Keratinocyte (primary cell): ENCODE measurements at regions not wholly inside any gene's neighbourhood (a gene's known extent, or its start where the extent isn't known, plus 50 kb on each side); places are given as distances from the start of the nearest gene placed in this dataset.

Experiments
- DNase-seq: peaks from one replicate; pipeline ENCODE4 v3.0.0-alpha.2; 2011; ENCODE audit warnings: low read depth, missing footprints, low spot score
- FAIRE-seq: peaks from 2 replicates; lab custom pipeline; 2011; peaks lifted over from hg19 to GRCh38; lab: Jason Lieb, UNC
- H2AFZ ChIP-seq: 2 replicates; pipeline ENCODE4 v1.6.0; 2012; ENCODE audit warnings: low read length, control low read depth, inconsistent platforms; ENCODE audit not compliant: control insufficient read depth
- H3K27ac ChIP-seq: 2 replicates; pipeline ENCODE4 v1.5.1; 2011; ENCODE audit warnings: low read length; ENCODE audit not compliant: control insufficient read depth, insufficient read depth
- H3K27me3 ChIP-seq: 3 replicates; pipeline ENCODE4 v1.6.0; 2011; ENCODE audit warnings: low read length; ENCODE audit not compliant: control insufficient read depth, insufficient read depth; ENCODE audit errors: extremely low read depth
- H3K36me3 ChIP-seq, 2 experiments: 2 replicates in 1 of 2; 3 replicates in 1 of 2; pipeline ENCODE4 v1.5.1; 2011; ENCODE audit warnings: low read length in 2 of 2, mild to moderate bottlenecking in 1 of 2; ENCODE audit not compliant: control insufficient read depth in 2 of 2, insufficient read depth in 2 of 2; ENCODE audit errors: extremely low read depth in 1 of 2
- H3K4me1 ChIP-seq: 3 replicates; pipeline ENCODE4 v1.5.1; 2011; ENCODE audit warnings: low read length; ENCODE audit not compliant: control insufficient read depth, insufficient read depth; ENCODE audit errors: extremely low read depth
- H3K4me2 ChIP-seq: 3 replicates; pipeline ENCODE4 v1.6.0; 2011; ENCODE audit warnings: low read depth, low read length; ENCODE audit not compliant: control insufficient read depth, insufficient read depth; ENCODE audit errors: extremely low read depth
- H3K4me3 ChIP-seq, 3 experiments: fragments of 200-600 bp in 1 of 3; sonication (generic) in 1 of 3; 2 replicates in 2 of 3; 3 replicates in 1 of 3; pipeline ENCODE4 v1.5.1; 2011 to 2016; ENCODE audit warnings: low read length in 3 of 3, mild to moderate bottlenecking in 3 of 3, control low read depth in 2 of 3, inconsistent platforms in 1 of 3, low read depth in 1 of 3, mixed read lengths in 1 of 3, mixed run types in 1 of 3, moderate library complexity in 1 of 3; ENCODE audit not compliant: control insufficient read depth in 2 of 3, insufficient read depth in 2 of 3; ENCODE audit errors: extremely low read depth in 1 of 3
- H3K79me2 ChIP-seq: 2 replicates; pipeline ENCODE4 v1.6.0; 2012; ENCODE audit warnings: low read length; ENCODE audit not compliant: control insufficient read depth, insufficient read depth
- H3K9ac ChIP-seq: 3 replicates; pipeline ENCODE4 v1.6.0; 2011; ENCODE audit warnings: low read length; ENCODE audit not compliant: control insufficient read depth, insufficient read depth; ENCODE audit errors: extremely low read depth
- H3K9me1 ChIP-seq: 3 replicates; pipeline ENCODE4 v1.6.0; 2011; ENCODE audit warnings: low read length; ENCODE audit not compliant: control insufficient read depth, insufficient read depth; ENCODE audit errors: extremely low read depth
- H3K9me3 ChIP-seq: 2 replicates; pipeline ENCODE4 v1.5.1; 2012; ENCODE audit warnings: low read depth, low read length; ENCODE audit not compliant: control insufficient read depth
- H4K20me1 ChIP-seq: 3 replicates; pipeline ENCODE4 v1.6.0; 2011; ENCODE audit warnings: low read length; ENCODE audit not compliant: control insufficient read depth, insufficient read depth; ENCODE audit errors: extremely low read depth
- CTCF ChIP-seq, 3 experiments: IDR thresholded peaks in 1 of 3; conservative IDR thresholded peaks in 1 of 3; optimal IDR thresholded peaks in 1 of 3; 2 replicates in 2 of 3; 3 replicates in 1 of 3; pipeline versions ENCODE3 to v1.5.1; 2011; ENCODE audit warnings: low read length in 3 of 3, mild to moderate bottlenecking in 3 of 3, moderate library complexity in 2 of 3, control low read depth in 1 of 3, inconsistent platforms in 1 of 3; ENCODE audit not compliant: insufficient read depth in 2 of 3; ENCODE audit errors: extremely low read depth in 1 of 3
- EZH2 ChIP-seq: IDR thresholded peaks from one replicate; pipeline ENCODE4 v1.6.1; 2012; ENCODE audit warnings: inconsistent platforms, mild to moderate bottlenecking, low read length, moderate library complexity
- dilution Hi-C: fragments of 300-500 bp; cut with MboI; formaldehyde crosslinking; loops from one replicate; pipeline ENCODE4 v1.7.0; 2020; ENCODE audit warnings: low sequenced_read_pairs; ENCODE audit not compliant: extremely low pct_ligation_motif_present

- dilution Hi-C loops: no loop called here
- no peak overlapping the region for H3K4me2 ChIP-seq
- no peaks in the 10 kb centered on the region for H3K9me3 ChIP-seq
- FAIRE-seq: no peak
- H3K4me1 ChIP-seq: peaks cover 15% of the 10 kb centered on the region
- no peak overlapping the region for H3K4me3 ChIP-seq
- H3K79me2 ChIP-seq: no peaks in the 10 kb centered on the region
- H3K36me3 ChIP-seq: no peaks in the 10 kb centered on the region
- H4K20me1 ChIP-seq: no peaks in the 10 kb centered on the region
- H3K27me3 ChIP-seq: peaks cover 4% of the 10 kb centered on the region
- no peak for TF ChIP-seq EZH2
- no peak for TF ChIP-seq CTCF (optimal IDR thresholded peaks at IDR 0.05 in 1 of 3, IDR thresholded peaks at IDR 0.05 in 1 of 3, conservative IDR thresholded peaks at IDR 0.05 in 1 of 3; ENCODE audit: extremely low read depth in 1 of 3, insufficient read depth in 2 of 3, low read length in 3 of 3)
- peaks cover 2% of the 10 kb centered on the region for H3K9me1 ChIP-seq
- H2AFZ ChIP-seq: no peak overlapping the region
- DNase-seq: no peak
- H3K9ac ChIP-seq: no peak overlapping the region
- no peak overlapping the region for H3K27ac ChIP-seq
These were observed 157.5 kb upstream of the ID2 start for GRCh38 chr2:8524388-8524787.

GRCh38 chr2:8524823-8525222 lies 157.0 kb upstream of the ID2 start:
- H2AFZ ChIP-seq: no peak overlapping the region
- H3K79me2 ChIP-seq: no peaks in the 10 kb centered on the region
- H3K27me3 ChIP-seq: peaks cover 4% of the 10 kb centered on the region
- no peak overlapping the region for H3K4me3 ChIP-seq
- dilution Hi-C loops: no loop called here
- no peaks in the 10 kb centered on the region for H3K9me3 ChIP-seq
- DNase-seq (no peak), FAIRE-seq (no peak)
- no peaks in the 10 kb centered on the region for H3K36me3 ChIP-seq
- H3K27ac ChIP-seq: no peak overlapping the region
- TF ChIP-seq EZH2 (no peak), CTCF (optimal IDR thresholded peaks at IDR 0.05 in 1 of 3, IDR thresholded peaks at IDR 0.05 in 1 of 3, conservative IDR thresholded peaks at IDR 0.05 in 1 of 3; ENCODE audit: extremely low read depth in 1 of 3, insufficient read depth in 2 of 3, low read length in 3 of 3) (no peak)
- no peak overlapping the region for H3K9ac ChIP-seq
- no peaks in the 10 kb centered on the region for H4K20me1 ChIP-seq
- no peak overlapping the region for H3K4me2 ChIP-seq
- peaks cover 2% of the 10 kb centered on the region for H3K9me1 ChIP-seq
- H3K4me1 ChIP-seq: peaks cover 15% of the 10 kb centered on the region
